Activated CD4-positive, alpha-beta T cell treated with anti-CD3 and anti-CD28 coated beads, Interleukin-2, amount 50 U/mL, for 24 hours (primary cell): ENCODE measurements at regions not wholly inside any gene's neighbourhood (a gene's known extent, or its start where the extent isn't known, plus 50 kb on each side); places are given as distances from the start of the nearest gene placed in this dataset.

ENCODE experiments used
- DNase-seq, 2 donors: peaks; one replicate each; pipeline ENCODE4 v3.0.0-alpha.2; 2020; ENCODE audit warnings: low read depth in 1 of 2, low spot score in 1 of 2

- DNase-seq = no peak
These were observed 350.7 kb upstream of the ZMIZ1 start for GRCh38 chr10:78718032-78718572.

GRCh38 chr10:78719276-78719675 lies 349.5 kb upstream of the ZMIZ1 start:
- DNase-seq = no peak

- DNase-seq = no peak
These were observed 348.7 kb upstream of the ZMIZ1 start for GRCh38 chr10:78720091-78720490.

DNA sequence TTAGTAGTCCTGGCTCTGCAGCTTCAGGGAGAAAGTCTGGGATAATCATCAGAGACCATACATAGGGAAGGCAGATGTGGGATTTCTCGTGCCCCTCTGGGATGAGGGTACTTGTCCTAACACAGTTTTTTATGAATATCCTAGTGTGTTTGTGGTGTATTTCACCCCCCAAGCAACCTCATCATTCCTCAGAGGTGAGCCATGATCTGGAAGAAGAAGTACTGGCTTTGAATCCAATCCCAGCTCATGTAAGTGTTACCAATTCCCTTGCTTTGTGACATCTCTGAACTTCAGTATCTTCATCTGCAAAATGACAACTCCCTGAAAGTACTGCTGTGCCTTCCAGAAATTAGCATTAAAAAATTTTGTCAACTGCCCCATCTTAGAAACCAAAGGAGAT lies 347.5 kb upstream of the ZMIZ1 start:
- DNase-seq = no peak

- DNase-seq = no peak
These were observed 343.9 kb upstream of the ZMIZ1 start for GRCh38 chr10:78724846-78725245.

GRCh38 chr10:78726171-78726570 lies 342.6 kb upstream of the ZMIZ1 start:
- no peak for DNase-seq

- DNase-seq = no peak
These were observed 341.5 kb upstream of the ZMIZ1 start for GRCh38 chr10:78727251-78727650.

- DNase-seq = no peak
These were observed 341.0 kb upstream of the ZMIZ1 start for GRCh38 chr10:78727728-78728127.

DNA sequence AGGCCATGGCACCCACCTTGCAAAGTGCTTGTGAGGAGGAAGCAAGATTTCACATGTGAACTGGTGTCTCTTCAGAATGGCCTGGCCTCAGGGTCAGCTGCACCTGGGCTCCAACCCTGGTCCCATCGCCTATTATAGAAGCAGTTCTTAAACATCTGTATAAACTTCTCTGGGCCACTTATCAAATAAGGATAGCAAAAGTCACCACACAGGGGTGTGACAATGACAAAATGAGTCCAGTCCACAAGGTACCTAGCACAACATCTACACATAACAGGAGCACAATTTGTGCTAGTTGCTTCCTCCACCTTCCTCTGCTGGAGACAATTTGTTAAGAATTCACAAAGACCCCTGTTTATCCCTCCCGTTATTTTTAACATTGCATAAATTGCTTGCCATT lies 340.6 kb upstream of the ZMIZ1 start:
- DNase-seq = no peak

- DNase-seq = no peak
These were observed 339.4 kb upstream of the ZMIZ1 start for GRCh38 chr10:78729366-78729765.

- no peak for DNase-seq
These were observed 339.0 kb upstream of the ZMIZ1 start for GRCh38 chr10:78729800-78730199.

GRCh38 chr10:78730754-78731153 lies 338.0 kb upstream of the ZMIZ1 start:
- DNase-seq = no peak

GRCh38 chr10:78731675-78732074 lies 337.1 kb upstream of the ZMIZ1 start:
- DNase-seq = no peak

DNA sequence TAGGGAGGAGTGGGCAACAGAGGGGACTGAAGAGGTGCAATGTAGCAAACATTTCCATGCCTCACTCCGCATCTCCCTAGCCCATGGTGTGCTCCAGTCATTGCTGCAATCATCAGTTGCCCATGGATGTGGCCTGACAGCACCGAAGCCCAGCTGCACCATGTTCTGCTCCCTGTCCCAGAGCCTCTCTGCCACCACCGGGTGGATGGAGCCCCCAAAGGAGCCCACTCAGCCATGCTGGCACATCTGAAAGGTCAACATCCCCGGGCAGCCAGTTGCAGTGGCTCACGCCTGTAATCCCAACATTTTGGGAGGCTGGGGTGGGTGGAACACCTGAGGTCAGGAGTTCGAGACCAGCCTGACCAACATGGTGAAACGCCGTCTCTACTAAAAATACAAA lies 336.4 kb upstream of the ZMIZ1 start:
- no peak for DNase-seq

GRCh38 chr10:78736926-78737630 lies 331.7 kb upstream of the ZMIZ1 start:
- DNase-seq = no peak

DNA sequence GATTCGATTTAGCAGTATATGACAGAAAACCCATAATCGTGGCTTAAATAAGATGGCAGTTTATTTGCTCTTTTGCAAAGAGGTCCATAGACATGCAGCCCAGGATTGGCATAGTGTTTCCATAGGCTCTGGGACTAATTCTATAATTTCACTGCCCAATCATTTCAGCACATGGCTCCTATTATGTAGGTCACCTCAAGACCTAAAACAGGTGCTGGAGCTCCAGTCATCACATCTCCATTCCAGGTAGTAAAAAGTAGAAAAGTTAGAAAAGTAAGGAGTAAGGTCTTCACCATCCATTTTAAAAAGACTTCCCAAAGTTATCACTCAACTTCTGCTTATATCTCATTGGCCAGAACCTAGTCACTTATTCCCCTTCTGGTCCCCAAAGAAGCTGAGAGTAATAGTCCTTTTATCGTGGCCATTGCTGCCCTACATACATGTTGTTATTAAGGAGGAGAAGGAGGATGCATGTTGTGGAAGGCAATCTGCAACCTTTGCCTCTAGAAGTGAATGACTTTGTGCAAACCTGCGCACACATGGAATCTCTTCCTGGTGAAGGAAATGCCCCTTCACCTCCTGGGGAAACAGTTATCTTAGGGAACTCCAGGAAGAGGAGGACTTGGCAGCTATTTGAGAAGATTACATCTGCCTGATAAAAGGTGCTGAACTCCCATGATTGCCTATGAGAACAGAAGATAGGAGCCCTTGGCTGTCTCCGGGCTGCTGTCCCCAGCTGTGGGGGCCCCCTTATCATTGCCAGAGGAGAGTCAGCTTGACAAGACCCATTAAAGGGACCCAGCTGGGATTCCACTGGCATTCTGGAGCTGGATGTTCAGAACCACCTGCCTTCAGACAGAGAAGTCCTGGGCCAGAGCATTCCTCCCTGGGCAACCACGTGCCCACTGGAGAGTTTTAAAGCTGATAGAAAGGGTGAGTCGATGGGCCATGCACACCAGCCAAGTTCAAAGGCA lies 330.6 kb upstream of the ZMIZ1 start:
- no peak for DNase-seq

- no peak for DNase-seq
These were observed 329.9 kb upstream of the ZMIZ1 start for GRCh38 chr10:78738861-78739260.

DNA sequence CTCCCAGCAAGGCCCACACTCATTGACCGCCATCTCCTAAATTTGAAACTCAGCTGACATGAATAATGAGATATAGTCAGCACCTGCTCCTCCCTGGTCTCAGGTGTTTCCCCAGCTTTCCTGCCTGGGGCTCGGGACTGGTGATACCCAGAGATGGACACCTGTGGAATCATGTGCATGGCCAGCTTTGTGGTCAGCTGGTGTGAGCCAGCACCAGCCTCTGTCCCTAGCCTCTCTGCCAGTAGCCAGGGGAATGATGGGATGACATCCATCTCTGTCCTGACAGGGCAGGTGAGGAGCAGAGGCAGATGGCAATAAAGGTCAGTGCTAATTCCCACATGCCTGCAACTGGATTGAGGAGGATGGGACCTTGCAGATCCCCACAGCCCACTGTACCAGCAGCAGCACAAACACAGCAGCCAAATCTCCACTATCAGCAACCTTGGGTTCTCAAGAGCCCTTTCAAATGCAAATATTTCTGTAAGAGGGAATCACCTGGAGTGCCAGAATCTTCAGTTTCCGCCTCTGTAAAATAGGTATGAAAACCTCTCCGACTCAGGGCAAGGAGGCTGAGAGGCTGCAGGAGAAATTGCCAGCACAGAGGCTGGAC lies 329.2 kb upstream of the ZMIZ1 start:
- DNase-seq = no peak

- no peak for DNase-seq
These were observed 327.5 kb upstream of the ZMIZ1 start for GRCh38 chr10:78740976-78741915.

DNA sequence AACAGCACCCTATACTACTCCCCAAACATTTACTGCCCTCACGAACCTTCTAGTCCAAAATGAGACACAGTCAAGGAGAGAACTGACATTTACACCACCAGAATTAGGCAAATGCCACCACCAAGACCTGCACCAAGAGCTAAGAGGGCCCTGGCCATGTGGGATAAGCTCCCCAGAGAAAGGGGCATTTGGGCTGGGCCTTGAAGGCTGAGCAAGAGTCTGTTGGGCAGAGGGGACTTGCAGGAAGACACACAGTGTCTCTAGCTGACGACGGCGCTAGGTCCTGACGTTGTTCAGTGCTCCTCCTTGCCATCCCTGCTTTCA lies 326.4 kb upstream of the ZMIZ1 start:
- no peak for DNase-seq
